ENCODE measurements at regions not wholly inside any gene's neighbourhood (a gene's known extent, or its start where the extent isn't known, plus 50 kb on each side); places are given as distances from the start of the nearest gene placed in this dataset.
A peak's percentile ranks its signal among the peaks of the same experiment; 100 is the strongest.
"Not testable (repeated sequence)": the region's sequence is repeated elsewhere in the genome, so short reads cannot be mapped to it uniquely, and the experiment has no call there.

GRCh38 chr13:86579662-86580061 is 780.4 kb upstream of the SLITRK6 start:
- peak; percentile 55 for DNase-seq (ENCODE audit: low spot score)

GRCh38 chr13:86581706-86582105 is 782.5 kb upstream of the SLITRK6 start:
- no peak for DNase-seq (ENCODE audit: low spot score)

- no peak for DNase-seq (ENCODE audit: low spot score)
Measured at GRCh38 chr13:86584301-86584700, 785.1 kb upstream of the SLITRK6 start.

GRCh38 chr13:86585835-86586234 is 786.6 kb upstream of the SLITRK6 start:
- DNase-seq (ENCODE audit: low spot score): peak; percentile 97

DNA sequence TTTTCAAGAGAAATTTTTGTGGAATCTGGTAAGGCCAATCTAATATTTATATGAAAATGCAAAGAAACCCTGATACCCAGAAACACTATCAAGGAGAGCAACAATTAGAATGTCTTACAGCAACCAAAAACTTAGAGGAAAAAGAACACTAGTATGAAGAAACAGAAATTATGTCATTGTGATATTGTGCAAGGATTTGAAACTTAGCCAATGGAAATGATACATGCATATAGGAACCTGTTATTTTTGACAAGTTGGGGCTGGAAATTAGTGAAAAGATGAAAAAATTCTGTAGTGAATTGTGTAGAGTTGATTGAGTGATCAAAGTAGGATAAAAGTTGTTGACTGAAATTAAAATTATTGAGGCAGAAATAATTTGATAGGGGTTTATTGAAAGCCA is 792.6 kb upstream of the SLITRK6 start:
- no peak for DNase-seq (ENCODE audit: low spot score)

DNA sequence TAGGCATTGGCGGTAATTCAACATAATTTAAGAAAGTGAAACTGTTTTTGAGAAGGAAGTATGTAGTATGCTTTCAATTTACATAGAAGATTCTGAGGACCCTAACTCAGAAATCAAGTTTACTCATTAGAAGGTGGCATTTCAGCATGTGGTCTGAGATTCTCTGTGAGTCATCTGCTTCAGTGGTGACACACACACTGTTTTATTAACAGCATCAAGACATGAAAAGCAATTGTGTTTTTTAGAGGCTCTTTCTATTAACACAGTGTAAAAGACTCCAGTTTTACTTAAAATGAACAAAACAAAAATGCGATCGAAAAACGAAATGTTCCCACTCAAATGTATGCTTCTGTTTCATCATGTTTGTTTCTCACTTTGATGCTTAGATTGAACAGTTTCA is 802.1 kb upstream of the SLITRK6 start:
- no peak for DNase-seq (ENCODE audit: low spot score)

- no peak for DNase-seq (ENCODE audit: low spot score)
Measured at GRCh38 chr13:86606264-86606663, 807.0 kb upstream of the SLITRK6 start.

DNA sequence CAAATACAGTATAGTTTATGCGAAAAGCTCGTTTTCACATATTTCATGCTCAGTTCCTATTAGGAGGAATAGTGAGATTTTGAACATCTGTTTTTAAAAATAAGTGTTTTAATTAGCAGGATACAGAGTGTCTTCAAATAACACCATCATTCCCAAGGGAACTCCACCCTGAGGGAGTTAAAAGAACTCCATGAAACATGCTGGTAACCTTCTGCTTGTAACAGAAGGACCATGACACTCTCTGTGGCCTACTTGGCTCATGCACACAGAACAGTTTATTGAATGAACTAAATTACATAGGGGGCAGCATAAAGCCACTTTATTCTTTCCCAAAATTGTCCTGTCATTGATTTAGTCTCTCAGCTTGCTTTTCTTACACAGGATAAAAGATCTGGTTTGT is 809.5 kb upstream of the SLITRK6 start:
- no peak for DNase-seq (ENCODE audit: low spot score)

DNA sequence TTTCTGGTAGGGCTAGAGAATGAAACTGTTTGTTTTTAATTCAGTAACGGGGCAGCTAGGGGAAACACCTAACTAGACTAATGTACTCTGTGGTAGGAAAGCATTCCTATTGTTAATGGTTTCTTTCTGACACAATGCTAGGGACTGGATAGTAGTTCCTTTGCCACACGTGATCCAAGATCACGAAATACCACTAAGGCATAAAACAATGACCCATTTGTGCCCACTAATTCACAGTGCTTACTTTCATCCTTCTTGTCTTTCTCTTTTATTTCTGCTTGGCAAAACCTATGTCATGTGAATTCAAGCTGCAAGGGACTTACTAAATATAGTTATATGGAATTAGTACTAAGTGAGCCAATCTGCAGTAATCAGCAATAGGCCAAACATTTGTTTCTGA is 834.1 kb upstream of the SLITRK6 start:
- no peak for DNase-seq (ENCODE audit: low spot score)

DNA sequence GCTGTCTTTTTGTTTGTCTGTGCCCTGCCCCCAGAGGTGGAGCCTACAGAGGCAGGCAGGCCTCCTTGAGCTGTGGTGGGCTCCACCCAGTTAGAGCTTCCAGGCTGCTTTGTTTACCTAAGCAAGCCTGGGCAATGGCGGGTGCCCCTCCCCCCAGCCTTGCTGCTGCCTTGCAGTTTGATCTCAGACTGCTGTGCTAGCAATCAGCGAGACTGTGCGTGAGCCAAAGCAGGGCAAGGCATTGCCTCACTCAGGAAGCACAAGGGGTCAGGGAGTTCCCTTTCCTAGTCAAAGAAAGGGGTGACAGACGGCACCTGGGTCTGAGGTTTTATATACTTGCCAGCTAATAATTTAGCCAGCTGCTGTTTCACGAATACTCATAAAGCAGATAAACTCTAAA is 852.0 kb upstream of the SLITRK6 start:
- DNase-seq (ENCODE audit: low spot score): not testable (repeated sequence)

- DNase-seq (ENCODE audit: low spot score): no peak
Measured at GRCh38 chr13:86653009-86653408, 853.8 kb upstream of the SLITRK6 start.

DNA sequence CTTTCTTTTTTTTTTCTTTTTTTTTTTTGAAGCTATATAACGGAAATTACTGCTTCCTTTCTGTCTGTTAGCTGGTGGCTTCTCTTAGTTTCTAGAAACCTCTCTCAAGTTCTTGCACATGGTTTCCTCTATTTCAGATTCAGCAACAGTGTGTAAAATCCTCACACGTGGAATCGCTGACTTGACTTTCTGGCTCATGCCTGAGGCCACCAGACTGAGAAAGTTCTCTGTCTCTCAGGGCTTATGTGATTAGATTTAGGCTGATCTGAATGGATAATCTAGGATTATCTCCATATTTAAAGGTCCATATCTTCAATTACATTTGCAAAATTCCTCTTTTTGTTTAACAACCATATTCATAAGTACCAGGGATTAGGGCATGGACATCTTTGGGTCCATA is 856.3 kb upstream of the SLITRK6 start:
- DNase-seq (ENCODE audit: low spot score): no peak

- DNase-seq (ENCODE audit: low spot score): no peak
Measured at GRCh38 chr13:86660090-86660489, 860.9 kb upstream of the SLITRK6 start.

DNA sequence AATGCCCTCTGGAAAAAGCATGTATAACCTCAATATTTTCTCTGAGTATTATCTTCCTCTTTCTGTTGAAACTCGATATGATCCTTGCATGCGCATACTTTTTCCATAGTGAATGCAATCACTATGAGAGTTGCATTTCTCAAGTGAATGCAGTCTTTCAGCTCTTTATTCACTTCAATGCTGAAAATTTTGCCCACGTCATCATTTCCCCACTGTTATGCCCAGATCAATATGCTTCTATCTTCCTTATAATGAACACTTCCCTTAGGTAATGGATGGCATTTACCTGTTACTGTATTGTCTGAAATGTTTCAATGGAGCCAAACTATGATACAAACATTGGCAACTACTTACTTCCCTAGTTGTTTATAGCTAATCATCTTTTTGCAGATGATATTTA is 866.6 kb upstream of the SLITRK6 start:
- DNase-seq (ENCODE audit: low spot score): no peak

GRCh38 chr13:86673931-86674431 is 874.8 kb upstream of the SLITRK6 start:
- no peak for DNase-seq (ENCODE audit: low spot score)

DNA sequence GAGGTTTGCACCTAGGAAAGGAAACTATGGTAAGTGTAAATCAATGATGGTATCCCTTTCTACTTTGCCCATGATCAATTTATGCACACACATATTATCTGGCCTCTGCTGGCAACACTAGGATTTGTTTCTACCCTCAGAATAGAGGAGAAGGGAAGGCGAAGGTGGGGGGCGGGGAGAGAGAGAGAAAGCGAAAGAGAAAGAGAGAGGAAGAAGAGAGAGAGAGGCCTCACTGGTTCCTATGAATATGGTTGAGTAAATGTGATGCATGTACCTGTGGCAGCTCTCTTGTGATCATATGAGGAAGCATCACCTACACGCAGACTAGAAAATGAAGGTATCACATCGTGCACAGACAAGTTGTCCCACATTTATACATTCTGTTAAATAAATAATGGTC is 882.0 kb upstream of the SLITRK6 start:
- DNase-seq (ENCODE audit: low spot score): no peak

GRCh38 chr13:86684402-86684801 is 885.2 kb upstream of the SLITRK6 start:
- no peak for DNase-seq (ENCODE audit: low spot score)

GRCh38 chr13:86689911-86690310 is 890.7 kb upstream of the SLITRK6 start:
- DNase-seq (ENCODE audit: low spot score): no peak

GRCh38 chr13:86692291-86692690 is 893.1 kb upstream of the SLITRK6 start:
- no peak for DNase-seq (ENCODE audit: low spot score)

GRCh38 chr13:86710013-86710412 is 910.8 kb upstream of the SLITRK6 start:
- DNase-seq (ENCODE audit: low spot score): no peak

DNA sequence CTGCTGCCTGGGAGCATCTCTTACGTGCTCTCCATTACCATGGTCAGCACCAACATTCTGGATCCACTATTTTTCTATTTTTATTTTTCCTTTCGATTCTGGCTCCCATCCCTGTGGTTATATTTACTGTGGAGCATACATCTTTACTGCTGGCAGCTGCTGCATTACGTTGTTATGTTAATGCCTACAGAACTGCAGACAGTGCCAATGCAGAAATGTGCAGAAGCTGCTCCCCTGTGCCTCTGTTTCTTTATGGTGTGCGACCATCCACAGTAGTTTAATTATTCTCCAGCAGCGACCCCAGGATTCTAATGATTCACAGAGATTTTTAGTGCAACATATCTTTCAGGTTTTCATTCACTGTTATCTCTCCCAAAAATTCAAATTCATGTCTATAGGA is 911.7 kb upstream of the SLITRK6 start:
- DNase-seq (ENCODE audit: low spot score): peak; percentile 18

DNA sequence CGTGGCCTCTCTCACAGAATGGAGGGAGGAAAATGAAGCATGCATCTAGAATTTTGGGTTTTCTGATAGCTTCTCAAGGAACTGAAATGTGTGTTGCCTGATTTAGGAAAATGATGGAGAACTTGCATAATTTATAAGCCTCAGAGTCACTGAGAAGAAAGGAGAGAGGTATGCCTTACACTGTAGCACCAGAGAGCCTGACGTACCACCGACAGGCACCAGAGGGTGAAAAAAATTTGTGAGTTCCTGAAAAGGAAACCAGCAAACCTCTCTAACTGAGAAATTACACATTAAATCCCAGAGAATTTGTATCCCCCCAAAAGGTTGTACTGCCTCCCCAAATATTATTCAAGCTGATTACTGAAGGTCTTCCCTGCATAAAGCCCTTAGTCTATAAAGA is 915.3 kb upstream of the SLITRK6 start:
- DNase-seq (ENCODE audit: low spot score): no peak

GRCh38 chr13:86725105-86725504 is 925.9 kb upstream of the SLITRK6 start:
- DNase-seq (ENCODE audit: low spot score): no peak

- no peak for DNase-seq (ENCODE audit: low spot score)
Measured at GRCh38 chr13:86729206-86729605, 930.0 kb upstream of the SLITRK6 start.

DNA sequence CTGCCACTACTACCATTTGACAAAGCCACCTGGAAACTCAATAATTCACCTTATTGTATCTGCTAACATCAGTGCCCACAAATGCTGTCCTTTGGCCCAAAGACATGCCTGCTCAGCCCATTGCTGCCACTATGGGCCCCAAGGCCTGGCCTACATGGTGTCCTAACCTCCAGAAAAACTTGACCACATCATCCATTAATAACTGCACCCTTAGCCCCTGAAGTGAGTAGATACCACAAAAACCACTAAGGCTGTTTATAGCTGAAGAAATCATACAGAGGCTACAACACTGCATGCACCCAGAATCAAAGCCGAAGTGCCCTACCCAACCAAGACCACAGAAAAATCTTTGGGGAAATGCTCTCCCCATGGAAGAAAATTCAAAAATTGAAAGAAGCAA is 932.8 kb upstream of the SLITRK6 start:
- no peak for DNase-seq (ENCODE audit: low spot score)
